ENCODE measurements at regions not wholly inside any gene's neighbourhood (a gene's known extent, or its start where the extent isn't known, plus 50 kb on each side); places are given as distances from the start of the nearest gene placed in this dataset.

DNA sequence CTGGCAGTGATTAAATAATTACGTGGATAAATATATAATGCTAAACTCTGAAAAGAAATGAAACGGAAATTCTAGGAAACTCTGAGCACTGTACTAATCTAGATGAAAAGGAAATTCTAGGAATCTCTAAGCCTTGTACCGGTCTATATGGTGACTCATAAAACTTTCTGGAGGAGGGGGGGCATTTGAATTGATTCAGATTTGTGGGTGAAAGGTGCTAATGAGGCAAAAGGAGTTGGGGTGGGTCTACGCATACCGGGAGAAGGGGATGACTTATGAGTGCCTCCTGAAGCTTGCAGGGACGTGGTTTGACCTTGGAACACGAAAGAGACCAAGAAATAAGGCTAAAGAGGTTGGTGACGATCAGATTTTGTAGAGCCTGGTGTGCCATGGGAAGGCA is 151.7 kb upstream of the CASK start:
- H3K27me3 ChIP-seq, result no peaks in the 10 kb centered on the region
- 73% methylated on average over 8 of the region's 8 CpGs for WGBS
- H3K4me1 ChIP-seq, result no peaks in the 10 kb centered on the region
- no peak for DNase-seq (ENCODE audit: low spot score in 2 of 2)
- TF ChIP-seq, protein P1, sequence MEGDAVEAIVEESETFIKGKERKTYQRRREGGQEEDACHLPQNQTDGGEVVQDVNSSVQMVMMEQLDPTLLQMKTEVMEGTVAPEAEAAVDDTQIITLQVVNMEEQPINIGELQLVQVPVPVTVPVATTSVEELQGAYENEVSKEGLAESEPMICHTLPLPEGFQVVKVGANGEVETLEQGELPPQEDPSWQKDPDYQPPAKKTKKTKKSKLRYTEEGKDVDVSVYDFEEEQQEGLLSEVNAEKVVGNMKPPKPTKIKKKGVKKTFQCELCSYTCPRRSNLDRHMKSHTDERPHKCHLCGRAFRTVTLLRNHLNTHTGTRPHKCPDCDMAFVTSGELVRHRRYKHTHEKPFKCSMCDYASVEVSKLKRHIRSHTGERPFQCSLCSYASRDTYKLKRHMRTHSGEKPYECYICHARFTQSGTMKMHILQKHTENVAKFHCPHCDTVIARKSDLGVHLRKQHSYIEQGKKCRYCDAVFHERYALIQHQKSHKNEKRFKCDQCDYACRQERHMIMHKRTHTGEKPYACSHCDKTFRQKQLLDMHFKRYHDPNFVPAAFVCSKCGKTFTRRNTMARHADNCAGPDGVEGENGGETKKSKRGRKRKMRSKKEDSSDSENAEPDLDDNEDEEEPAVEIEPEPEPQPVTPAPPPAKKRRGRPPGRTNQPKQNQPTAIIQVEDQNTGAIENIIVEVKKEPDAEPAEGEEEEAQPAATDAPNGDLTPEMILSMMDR (IDR thresholded peaks at IDR 0.05), result no peak
- TF ChIP-seq POLR2AphosphoS5 (IDR thresholded peaks at IDR 0.05) (no peak), POLR2A (IDR thresholded peaks at IDR 0.05) (no peak), EP300 (IDR thresholded peaks at IDR 0.05) (no peak)
- H3K27ac ChIP-seq, result no peak overlapping the region
- H3K36me3 ChIP-seq, result no peaks in the 10 kb centered on the region
- H3K4me3 ChIP-seq, result no peak overlapping the region
- no peaks in the 10 kb centered on the region for H3K9me3 ChIP-seq

DNA sequence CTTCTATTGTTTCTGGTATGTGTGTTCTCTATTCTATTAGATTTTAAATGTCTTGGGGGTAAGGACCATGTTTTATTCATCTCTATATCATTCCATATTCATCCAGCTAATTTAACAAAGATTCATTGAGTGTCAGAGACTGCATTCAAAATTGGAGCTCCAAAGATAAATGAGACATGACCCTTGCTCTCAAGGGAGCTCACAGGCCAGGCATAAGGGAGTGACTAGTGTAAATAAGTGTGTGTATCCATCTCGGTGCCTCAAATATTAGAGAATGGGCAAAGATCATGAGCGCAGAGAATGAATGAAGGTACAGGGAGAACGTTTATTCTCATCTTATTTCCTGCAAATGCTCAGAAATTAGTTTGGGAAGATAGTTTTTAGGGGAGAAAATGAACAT is 150.1 kb upstream of the CASK start:
- 85% methylated on average over 3 of the region's 3 CpGs for WGBS
- H3K4me3 ChIP-seq, result no peak overlapping the region
- H3K36me3 ChIP-seq, result no peaks in the 10 kb centered on the region
- H3K9me3 ChIP-seq, result no peaks in the 10 kb centered on the region
- TF ChIP-seq, protein P1 (IDR thresholded peaks at IDR 0.05), result no peak
- TF ChIP-seq EP300 (IDR thresholded peaks at IDR 0.05), result no peak
- no peak for TF ChIP-seq POLR2A (IDR thresholded peaks at IDR 0.05)
- no peak for TF ChIP-seq POLR2AphosphoS5 (IDR thresholded peaks at IDR 0.05)
- no peaks in the 10 kb centered on the region for H3K4me1 ChIP-seq
- no peak for DNase-seq (ENCODE audit: low spot score in 2 of 2)
- H3K27ac ChIP-seq, result no peak overlapping the region
- H3K27me3 ChIP-seq, result no peaks in the 10 kb centered on the region

- no peaks in the 10 kb centered on the region for H3K27me3 ChIP-seq
- no peaks in the 10 kb centered on the region for H3K4me1 ChIP-seq
- no peak for DNase-seq (ENCODE audit: low spot score in 2 of 2)
- H3K36me3 ChIP-seq, result no peaks in the 10 kb centered on the region
- no peak overlapping the region for H3K27ac ChIP-seq
- no peak overlapping the region for H3K4me3 ChIP-seq
- no peaks in the 10 kb centered on the region for H3K9me3 ChIP-seq
- TF ChIP-seq, protein P1 (IDR thresholded peaks at IDR 0.05), result no peak
- TF ChIP-seq POLR2A (IDR thresholded peaks at IDR 0.05), result no peak
- TF ChIP-seq POLR2AphosphoS5 (IDR thresholded peaks at IDR 0.05), result no peak
- TF ChIP-seq EP300 (IDR thresholded peaks at IDR 0.05), result no peak
Observed at GRCh38 chrX:42070866-42071265, 147.5 kb upstream of the CASK start.

DNA sequence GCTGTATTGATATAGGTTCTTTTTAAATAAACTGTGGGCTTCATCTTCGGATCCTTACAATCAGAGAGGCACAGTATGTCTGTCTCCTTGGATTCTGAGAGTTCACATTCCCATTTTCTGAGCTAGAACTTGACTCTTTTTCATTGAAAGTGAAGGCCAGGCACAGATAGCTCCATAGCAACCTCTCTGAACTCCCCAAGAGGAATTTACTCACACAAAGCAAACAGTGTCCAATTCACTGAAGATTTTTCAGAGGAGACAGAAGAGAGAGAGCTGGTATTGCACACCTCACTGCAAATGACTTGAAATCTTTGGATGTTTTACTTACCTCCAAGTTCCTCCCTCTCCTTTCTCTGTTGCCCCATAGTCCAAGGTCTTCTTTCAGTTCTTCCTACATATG is 130.9 kb upstream of the CASK start:
- Histone ChIP-seq H3K27me3 (no peaks in the 10 kb centered on the region), H3K27ac (no peak overlapping the region), H3K4me3 (no peak overlapping the region), H3K4me1 (no peaks in the 10 kb centered on the region), H3K36me3 (no peaks in the 10 kb centered on the region), H3K9me3 (no peaks in the 10 kb centered on the region)
- 65% methylated on average over 1 of the region's 1 CpG for WGBS
- DNase-seq (ENCODE audit: low spot score in 2 of 2), result no peak
- TF ChIP-seq POLR2AphosphoS5 (IDR thresholded peaks at IDR 0.05) (no peak), EP300 (IDR thresholded peaks at IDR 0.05) (no peak), POLR2A (IDR thresholded peaks at IDR 0.05) (no peak)
- TF ChIP-seq, protein P1 (IDR thresholded peaks at IDR 0.05), result no peak

DNA sequence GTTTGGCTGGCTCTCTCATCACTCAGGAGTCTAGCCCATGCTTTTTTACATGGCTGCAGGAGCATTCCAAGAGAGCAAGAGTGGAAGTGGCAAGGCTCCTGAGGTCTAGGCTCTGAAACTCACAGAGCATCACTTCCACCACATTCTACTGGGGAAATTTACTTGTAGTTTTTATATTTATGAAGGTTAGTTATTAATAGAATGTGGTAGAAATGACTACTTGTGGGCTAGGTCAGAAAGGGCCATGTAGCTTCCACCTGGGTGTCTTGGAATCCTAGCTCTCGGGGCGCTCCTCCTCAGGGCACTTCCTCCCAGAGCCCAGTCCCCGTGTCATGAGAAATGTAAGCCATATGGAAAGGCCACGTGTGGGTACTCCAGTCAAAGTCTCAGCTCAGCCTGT is 127.0 kb upstream of the CASK start:
- DNase-seq (ENCODE audit: low spot score in 2 of 2), result no peak
- Histone ChIP-seq H3K27ac (no peak overlapping the region), H3K4me1 (no peaks in the 10 kb centered on the region), H3K36me3 (no peaks in the 10 kb centered on the region), H3K4me3 (no peak overlapping the region), H3K9me3 (no peaks in the 10 kb centered on the region), H3K27me3 (no peaks in the 10 kb centered on the region)
- TF ChIP-seq EP300 (IDR thresholded peaks at IDR 0.05), result no peak
- TF ChIP-seq POLR2AphosphoS5 (IDR thresholded peaks at IDR 0.05), result no peak
- TF ChIP-seq POLR2A (IDR thresholded peaks at IDR 0.05), result no peak
- TF ChIP-seq, protein P1 (IDR thresholded peaks at IDR 0.05), result no peak
- 80% methylated on average over 4 of the region's 4 CpGs for WGBS
